ENCODE measurements at regions not wholly inside any gene's neighbourhood (a gene's known extent, or its start where the extent isn't known, plus 50 kb on each side); places are given as distances from the start of the nearest gene placed in this dataset.

- H3K9ac ChIP-seq (ENCODE audit: low read length) = no peak overlapping the region
- no peaks in the 10 kb centered on the region for H3K36me3 Mint-ChIP-seq (ENCODE audit: low read depth, unreplicated experiment)
- no peaks in the 10 kb centered on the region for H3K9me3 Mint-ChIP-seq (ENCODE audit: unreplicated experiment)
- FAIRE-seq = no peak
- no peaks in the 10 kb centered on the region for H4K20me1 ChIP-seq (ENCODE audit: insufficient read depth, low read length)
- H3K4me1 Mint-ChIP-seq (ENCODE audit: low read depth, unreplicated experiment) = peaks cover 3% of the 10 kb centered on the region
- no peaks in the 10 kb centered on the region for H3K36me3 ChIP-seq (ENCODE audit: insufficient read depth, low read length)
- no peaks in the 10 kb centered on the region for H3K79me2 ChIP-seq (ENCODE audit: insufficient read depth, low read length)
- no peak overlapping the region for H3K27ac Mint-ChIP-seq (ENCODE audit: unreplicated experiment)
- peak overlapping the region; percentile 48 for H3K4me2 ChIP-seq (ENCODE audit: low read length)
- no peaks in the 10 kb centered on the region for H3K27me3 Mint-ChIP-seq (ENCODE audit: low read depth, unreplicated experiment)
- no peaks in the 10 kb centered on the region for H3K9me3 ChIP-seq (ENCODE audit: insufficient read depth, low read depth, low read length)
- H3K27ac ChIP-seq (ENCODE audit: low read depth, low read length) = no peak overlapping the region
- DNase-seq (ENCODE audit: low read depth) = no peak
- H2AFZ ChIP-seq (ENCODE audit: low read depth, low read length) = no peak overlapping the region
- no peak overlapping the region for H3K4me3 Mint-ChIP-seq (ENCODE audit: unreplicated experiment)
- H3K4me3 ChIP-seq (ENCODE audit: insufficient read depth, low read depth, low read length) = no peak overlapping the region
- TF ChIP-seq CTCF (IDR thresholded peaks at IDR 0.05; ENCODE audit: insufficient read depth, low read depth, low read length) = no peak
- no peak for TF ChIP-seq EZH2 (IDR thresholded peaks at IDR 0.05; ENCODE audit: insufficient read depth, low read length)
- H3K27me3 ChIP-seq (ENCODE audit: insufficient read depth, low read length) = no peaks in the 10 kb centered on the region
- peaks cover 5% of the 10 kb centered on the region for H3K4me1 ChIP-seq (ENCODE audit: insufficient read depth, low read length)
These were observed 374.8 kb upstream of the GNPDA2 start for GRCh38 chr4:45100956-45101818.

GRCh38 chr4:45099471-45099870 lies 373.1 kb upstream of the GNPDA2 start:
- no peaks in the 10 kb centered on the region for H3K36me3 ChIP-seq (ENCODE audit: insufficient read depth, low read length)
- Mint-ChIP-seq H3K4me1 (ENCODE audit: low read depth, unreplicated experiment) (peaks cover 3% of the 10 kb centered on the region), H3K27me3 (ENCODE audit: low read depth, unreplicated experiment) (no peaks in the 10 kb centered on the region), H3K36me3 (ENCODE audit: low read depth, unreplicated experiment) (no peaks in the 10 kb centered on the region), H3K4me3 (ENCODE audit: unreplicated experiment) (no peak overlapping the region), H3K9me3 (ENCODE audit: unreplicated experiment) (peaks cover 4% of the 10 kb centered on the region), H3K27ac (ENCODE audit: unreplicated experiment) (no peak overlapping the region)
- H3K27ac ChIP-seq (ENCODE audit: low read depth, low read length) = no peak overlapping the region
- no peaks in the 10 kb centered on the region for H3K9me3 ChIP-seq (ENCODE audit: insufficient read depth, low read depth, low read length)
- no peaks in the 10 kb centered on the region for H3K27me3 ChIP-seq (ENCODE audit: insufficient read depth, low read length)
- no peak for FAIRE-seq
- no peaks in the 10 kb centered on the region for H3K79me2 ChIP-seq (ENCODE audit: insufficient read depth, low read length)
- no peak overlapping the region for H3K4me3 ChIP-seq (ENCODE audit: insufficient read depth, low read depth, low read length)
- TF ChIP-seq CTCF (IDR thresholded peaks at IDR 0.05; ENCODE audit: insufficient read depth, low read depth, low read length) (no peak), EZH2 (IDR thresholded peaks at IDR 0.05; ENCODE audit: insufficient read depth, low read length) (no peak)
- H3K4me1 ChIP-seq (ENCODE audit: insufficient read depth, low read length) = peaks cover 5% of the 10 kb centered on the region
- H3K9ac ChIP-seq (ENCODE audit: low read length) = no peak overlapping the region
- no peaks in the 10 kb centered on the region for H4K20me1 ChIP-seq (ENCODE audit: insufficient read depth, low read length)
- DNase-seq (ENCODE audit: low read depth) = no peak
- no peak overlapping the region for H2AFZ ChIP-seq (ENCODE audit: low read depth, low read length)
- no peak overlapping the region for H3K4me2 ChIP-seq (ENCODE audit: low read length)

GRCh38 chr4:45094684-45095083 lies 368.3 kb upstream of the GNPDA2 start:
- Histone ChIP-seq H3K9ac (ENCODE audit: low read length) (no peak overlapping the region), H3K27ac (ENCODE audit: low read depth, low read length) (no peak overlapping the region), H3K4me1 (ENCODE audit: insufficient read depth, low read length) (no peaks in the 10 kb centered on the region), H3K4me3 (ENCODE audit: insufficient read depth, low read depth, low read length) (no peak overlapping the region), H3K9me3 (ENCODE audit: insufficient read depth, low read depth, low read length) (peaks cover 7% of the 10 kb centered on the region), H3K36me3 (ENCODE audit: insufficient read depth, low read length) (no peaks in the 10 kb centered on the region), H3K79me2 (ENCODE audit: insufficient read depth, low read length) (no peaks in the 10 kb centered on the region), H2AFZ (ENCODE audit: low read depth, low read length) (no peak overlapping the region), H3K4me2 (ENCODE audit: low read length) (no peak overlapping the region), H3K27me3 (ENCODE audit: insufficient read depth, low read length) (no peaks in the 10 kb centered on the region), H4K20me1 (ENCODE audit: insufficient read depth, low read length) (no peaks in the 10 kb centered on the region)
- FAIRE-seq (no peak), DNase-seq (ENCODE audit: low read depth) (no peak)
- Mint-ChIP-seq H3K36me3 (ENCODE audit: low read depth, unreplicated experiment) (no peaks in the 10 kb centered on the region), H3K27me3 (ENCODE audit: low read depth, unreplicated experiment) (no peaks in the 10 kb centered on the region), H3K9me3 (ENCODE audit: unreplicated experiment) (peaks cover 13% of the 10 kb centered on the region), H3K4me1 (ENCODE audit: low read depth, unreplicated experiment) (no peaks in the 10 kb centered on the region), H3K4me3 (ENCODE audit: unreplicated experiment) (no peak overlapping the region), H3K27ac (ENCODE audit: unreplicated experiment) (no peak overlapping the region)
- TF ChIP-seq CTCF (IDR thresholded peaks at IDR 0.05; ENCODE audit: insufficient read depth, low read depth, low read length) = no peak
- TF ChIP-seq EZH2 (IDR thresholded peaks at IDR 0.05; ENCODE audit: insufficient read depth, low read length) = no peak

Data from astrocyte (in vitro differentiated cells and primary cell).